ENCODE measurements at regions not wholly inside any gene's neighbourhood (a gene's known extent, or its start where the extent isn't known, plus 50 kb on each side); places are given as distances from the start of the nearest gene placed in this dataset.

DNA sequence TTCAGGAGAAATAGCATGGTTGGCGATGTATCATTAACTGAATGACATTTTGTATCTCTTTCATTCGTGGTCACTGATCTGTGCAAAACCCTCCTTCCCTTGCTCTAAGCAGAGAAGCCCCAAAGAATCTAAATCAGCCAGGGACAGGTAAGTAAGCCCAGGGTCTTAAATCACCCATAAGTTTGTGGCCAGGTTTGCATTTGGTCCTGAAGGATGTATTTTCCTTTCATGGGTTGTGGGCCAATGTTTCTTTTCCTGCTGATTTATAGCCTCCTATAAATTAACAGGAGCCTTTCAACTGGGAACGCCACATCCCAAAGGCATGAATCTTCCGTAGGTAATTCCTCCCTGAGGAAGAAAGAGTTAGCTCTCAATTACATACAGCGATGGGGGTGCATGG, 217.5 kb upstream of the TNC start:
- TF ChIP-seq CTCF (IDR thresholded peaks at IDR 0.05) = no peak
- no peak for TF ChIP-seq ZFX (IDR thresholded peaks at IDR 0.05; ENCODE audit: borderline replicate concordance)

Measured in 22Rv1 (cell line).